ENCODE measurements at regions not wholly inside any gene's neighbourhood (a gene's known extent, or its start where the extent isn't known, plus 50 kb on each side); places are given as distances from the start of the nearest gene placed in this dataset.
A peak's percentile ranks its signal among the peaks of the same experiment; 100 is the strongest.

- H3K4me1 ChIP-seq (ENCODE audit: control insufficient read depth, insufficient read depth, low read length): no peaks in the 10 kb centered on the region
- ATAC-seq (peak; percentile 54), FAIRE-seq (no peak), DNase-seq (ENCODE audit: low read depth, low spot score) (no peak)
- H3K27me3 ChIP-seq (replicated peaks in 1 of 2; ENCODE audit: control insufficient read depth in 2 of 2, insufficient read depth in 2 of 2, low read length in 1 of 2): no peaks in the 10 kb centered on the region; a peak in 1 of 4 replicates
- no peaks in the 10 kb centered on the region for H3K36me3 ChIP-seq (ENCODE audit: control insufficient read depth in 2 of 2, insufficient read depth in 2 of 2, low read length in 1 of 2)
- no peak overlapping the region for H3K27ac ChIP-seq (ENCODE audit: control insufficient read depth, insufficient read depth)
- ChIA-PET SMC1A (ENCODE audit: uncharacterized antibody, unreplicated experiment) (interaction anchor here (9.2 kb wide), 1 partner anchor 10 kb away, joined by 51 read pairs; no protein-coding TSS in a partner anchor), RAD21 (ENCODE audit: unreplicated experiment) (no interaction called here), CTCF (interaction anchor here (2.5 kb wide), 1 partner anchor 11 kb away, joined by 15 read pairs; no protein-coding TSS in a partner anchor), POLR2A (no interaction called here)
- intact Hi-C loops (cut with micrococcal nuclease; ENCODE audit: unreplicated experiment): no loop called here
- H3K9ac ChIP-seq (ENCODE audit: control insufficient read depth, insufficient read depth, low read length): no peak overlapping the region
- TF ChIP-seq ZNF687 (IDR thresholded peaks at IDR 0.05) (no peak), SUZ12 (IDR thresholded peaks at IDR 0.05; ENCODE audit: unreplicated experiment) (no peak), NR2C2 (IDR thresholded peaks at IDR 0.05; ENCODE audit: borderline replicate concordance, control insufficient read depth, insufficient read length, low read depth) (no peak), BCL3 (IDR thresholded peaks at IDR 0.05; ENCODE audit: borderline replicate concordance, insufficient read depth, low read depth, low read length, poor library complexity, severe bottlenecking) (no peak)
- H3K4me3 ChIP-seq: no peak overlapping the region
- no peaks in the 10 kb centered on the region for H3K79me2 ChIP-seq (ENCODE audit: control insufficient read depth, insufficient read depth, low read length)
- in situ Hi-C loops (cut with MboI): no loop called here
- H3K9me3 ChIP-seq (replicated peaks; ENCODE audit: control insufficient read depth, insufficient read depth, low read length): no peaks in the 10 kb centered on the region
- no peak overlapping the region for H3K4me2 ChIP-seq (ENCODE audit: control insufficient read depth, insufficient read depth)
- no TSS peak for BruUV-seq (replicated peaks)
- no peaks in the 10 kb centered on the region for H4K20me1 ChIP-seq (ENCODE audit: control insufficient read depth, insufficient read depth)
- H2AFZ ChIP-seq (ENCODE audit: control insufficient read depth, low read depth, low read length): no peak overlapping the region
- WGBS (ENCODE audit: insufficient coverage, insufficient replicate concordance, low lambda C conversion rate, missing lambda C conversion rate): 61% methylated on average over 1 of the region's 1 CpG
These were observed 211.1 kb upstream of the GALNT5 start for GRCh38 chr2:157046396-157046795.
